ENCODE measurements at regions not wholly inside any gene's neighbourhood (a gene's known extent, or its start where the extent isn't known, plus 50 kb on each side); places are given as distances from the start of the nearest gene placed in this dataset.
"Not testable (repeated sequence)": the region's sequence is repeated elsewhere in the genome, so short reads cannot be mapped to it uniquely, and the experiment has no call there.

GRCh38 chr4:18688351-18688750 is 666.8 kb upstream of the LCORL start:
- DNase-seq, result not testable (repeated sequence)

- DNase-seq, result no peak
Measured at GRCh38 chr4:18686338-18687037, 664.9 kb upstream of the LCORL start.

- DNase-seq, result no peak
Measured at GRCh38 chr4:18684932-18685331, 663.4 kb upstream of the LCORL start.

GRCh38 chr4:18676526-18676915 is 655.0 kb upstream of the LCORL start:
- DNase-seq, result no peak

- DNase-seq, result no peak
Measured at GRCh38 chr4:18675586-18676525, 654.3 kb upstream of the LCORL start.

- no peak for DNase-seq
Measured at GRCh38 chr4:18670034-18670433, 648.5 kb upstream of the LCORL start.

GRCh38 chr4:18669390-18669789 is 647.8 kb upstream of the LCORL start:
- DNase-seq, result no peak

GRCh38 chr4:18666322-18666721 is 644.8 kb upstream of the LCORL start:
- DNase-seq, result no peak

- DNase-seq, result no peak
Measured at GRCh38 chr4:18664171-18664570, 642.6 kb upstream of the LCORL start.

GRCh38 chr4:18645351-18645750 is 623.8 kb upstream of the LCORL start:
- DNase-seq, result no peak

- no peak for DNase-seq
Measured at GRCh38 chr4:18641334-18641733, 619.8 kb upstream of the LCORL start.

GRCh38 chr4:18638031-18638430 is 616.5 kb upstream of the LCORL start:
- no peak for DNase-seq

- DNase-seq, result no peak
Measured at GRCh38 chr4:18636001-18636585, 614.5 kb upstream of the LCORL start.

GRCh38 chr4:18635531-18635930 is 614.0 kb upstream of the LCORL start:
- DNase-seq, result no peak

- no peak for DNase-seq
Measured at GRCh38 chr4:18631586-18631985, 610.0 kb upstream of the LCORL start.

GRCh38 chr4:18630218-18631110 is 608.9 kb upstream of the LCORL start:
- no peak for DNase-seq

- DNase-seq, result no peak
Measured at GRCh38 chr4:18627447-18628005, 606.0 kb upstream of the LCORL start.

- no peak for DNase-seq
Measured at GRCh38 chr4:18626996-18627395, 605.4 kb upstream of the LCORL start.

- DNase-seq, result no peak
Measured at GRCh38 chr4:18626366-18626765, 604.8 kb upstream of the LCORL start.

GRCh38 chr4:18621186-18621585 is 599.6 kb upstream of the LCORL start:
- no peak for DNase-seq

- DNase-seq, result no peak
Measured at GRCh38 chr4:18616720-18617119, 595.2 kb upstream of the LCORL start.

- no peak for DNase-seq
Measured at GRCh38 chr4:18611026-18611425, 589.5 kb upstream of the LCORL start.
